Fibroblast of mammary gland (primary cell): ENCODE measurements at regions not wholly inside any gene's neighbourhood (a gene's known extent, or its start where the extent isn't known, plus 50 kb on each side); places are given as distances from the start of the nearest gene placed in this dataset.

Experiments used
- DNase-seq: peaks from one replicate; pipeline ENCODE4 v3.0.0-alpha.2; 2010; ENCODE audit warnings: low read depth
- H3K4me3 ChIP-seq: 2 replicates; pipeline ENCODE4 v1.5.1; 2011; ENCODE audit warnings: low read depth, mild to moderate bottlenecking, low read length, moderate library complexity; ENCODE audit not compliant: control insufficient read depth
- TF ChIP-seq, protein P1 (sequence below): conservative IDR thresholded peaks from 2 replicates; pipeline ENCODE4 v1.5.1; 2011; ENCODE audit warnings: low read depth, low read length, inconsistent platforms; ENCODE audit not compliant: control insufficient read depth, insufficient read depth

DNA sequence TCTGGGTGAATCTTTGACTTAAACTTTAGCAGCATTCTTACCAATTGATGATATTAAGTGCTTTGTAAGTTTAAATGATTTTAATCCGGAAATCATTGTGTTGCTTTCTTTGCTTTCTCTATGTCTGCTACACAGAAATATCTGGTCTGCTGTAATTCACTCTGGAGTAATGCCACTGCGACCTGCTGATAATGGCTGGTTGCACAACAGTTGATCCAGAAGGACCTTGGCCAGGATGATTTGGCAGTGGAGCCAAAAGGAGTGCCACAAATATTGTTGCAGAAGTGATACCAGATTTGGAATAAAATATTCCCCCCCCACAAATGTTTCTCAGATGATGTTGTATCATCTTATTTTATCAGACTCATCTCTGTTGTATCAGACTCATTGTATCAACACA is 2063.9 kb downstream of the MRPL39 start:
- no peak overlapping the region for H3K4me3 ChIP-seq
- DNase-seq, result no peak
- TF ChIP-seq, protein P1, sequence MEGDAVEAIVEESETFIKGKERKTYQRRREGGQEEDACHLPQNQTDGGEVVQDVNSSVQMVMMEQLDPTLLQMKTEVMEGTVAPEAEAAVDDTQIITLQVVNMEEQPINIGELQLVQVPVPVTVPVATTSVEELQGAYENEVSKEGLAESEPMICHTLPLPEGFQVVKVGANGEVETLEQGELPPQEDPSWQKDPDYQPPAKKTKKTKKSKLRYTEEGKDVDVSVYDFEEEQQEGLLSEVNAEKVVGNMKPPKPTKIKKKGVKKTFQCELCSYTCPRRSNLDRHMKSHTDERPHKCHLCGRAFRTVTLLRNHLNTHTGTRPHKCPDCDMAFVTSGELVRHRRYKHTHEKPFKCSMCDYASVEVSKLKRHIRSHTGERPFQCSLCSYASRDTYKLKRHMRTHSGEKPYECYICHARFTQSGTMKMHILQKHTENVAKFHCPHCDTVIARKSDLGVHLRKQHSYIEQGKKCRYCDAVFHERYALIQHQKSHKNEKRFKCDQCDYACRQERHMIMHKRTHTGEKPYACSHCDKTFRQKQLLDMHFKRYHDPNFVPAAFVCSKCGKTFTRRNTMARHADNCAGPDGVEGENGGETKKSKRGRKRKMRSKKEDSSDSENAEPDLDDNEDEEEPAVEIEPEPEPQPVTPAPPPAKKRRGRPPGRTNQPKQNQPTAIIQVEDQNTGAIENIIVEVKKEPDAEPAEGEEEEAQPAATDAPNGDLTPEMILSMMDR, result no peak

DNA sequence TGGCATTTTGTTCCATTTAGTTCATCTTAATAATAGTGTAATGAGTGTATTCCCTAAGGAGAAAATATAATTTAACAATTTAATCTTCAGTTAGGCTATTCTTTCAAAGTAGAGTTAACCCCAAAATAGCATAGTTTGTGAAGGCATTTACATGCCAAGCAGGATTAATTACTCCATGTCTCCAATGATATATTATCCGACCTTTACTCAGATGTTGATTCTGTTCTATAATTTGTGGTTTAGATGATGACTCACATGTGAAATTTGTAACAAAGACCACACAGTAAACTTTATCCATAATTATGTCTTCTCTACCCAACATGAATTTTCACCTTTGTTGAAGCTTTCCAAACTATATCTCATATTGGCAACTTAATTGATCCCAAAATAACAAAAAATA is 2065.2 kb downstream of the MRPL39 start:
- no peak for DNase-seq

DNA sequence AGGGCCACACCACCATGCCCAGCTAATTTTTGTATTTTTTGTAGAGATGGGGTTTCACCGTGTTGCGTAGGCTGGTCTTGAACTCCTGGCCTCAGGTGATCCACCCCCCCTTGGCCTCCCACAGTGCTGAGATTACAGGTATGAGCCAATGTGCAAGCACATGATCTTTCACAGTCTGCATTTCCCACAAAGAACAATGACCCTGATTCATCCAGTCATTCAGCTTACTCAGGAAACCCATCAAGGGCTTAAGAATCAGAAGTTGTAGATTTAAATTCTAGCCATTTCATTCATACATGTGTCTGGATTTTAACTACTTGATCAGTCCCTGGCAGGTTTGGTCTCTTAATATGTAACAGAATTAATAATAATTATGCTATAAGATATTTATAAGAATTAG is 2065.7 kb downstream of the MRPL39 start:
- H3K4me3 ChIP-seq, result no peak overlapping the region
- DNase-seq, result peak; percentile 0
- TF ChIP-seq, protein P1, result no peak

More for the DNA sequence above, 2065.2 kb downstream of the MRPL39 start:
- TF ChIP-seq, protein P1, result no peak
- no peak overlapping the region for H3K4me3 ChIP-seq

DNA sequence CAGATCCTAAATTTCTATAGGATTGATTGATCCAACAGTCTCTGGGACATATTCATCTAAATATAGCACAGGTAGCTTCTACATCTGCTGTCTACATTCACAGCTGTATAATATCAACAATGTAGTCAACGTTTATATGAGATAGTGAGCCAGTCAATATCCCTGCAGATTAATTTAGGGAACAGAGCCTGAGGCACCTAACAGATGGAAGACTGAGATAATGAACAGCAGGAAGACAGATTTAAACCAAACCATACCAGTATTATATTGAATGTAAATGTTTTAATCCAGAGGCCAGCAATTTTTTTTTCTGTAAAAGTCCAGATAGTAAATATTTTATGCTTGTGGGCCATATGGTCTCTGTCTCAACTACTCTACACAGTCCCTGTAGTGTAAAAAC is 2072.4 kb downstream of the MRPL39 start:
- H3K4me3 ChIP-seq, result no peak overlapping the region
- TF ChIP-seq, protein P1, result no peak
- DNase-seq, result no peak

DNA sequence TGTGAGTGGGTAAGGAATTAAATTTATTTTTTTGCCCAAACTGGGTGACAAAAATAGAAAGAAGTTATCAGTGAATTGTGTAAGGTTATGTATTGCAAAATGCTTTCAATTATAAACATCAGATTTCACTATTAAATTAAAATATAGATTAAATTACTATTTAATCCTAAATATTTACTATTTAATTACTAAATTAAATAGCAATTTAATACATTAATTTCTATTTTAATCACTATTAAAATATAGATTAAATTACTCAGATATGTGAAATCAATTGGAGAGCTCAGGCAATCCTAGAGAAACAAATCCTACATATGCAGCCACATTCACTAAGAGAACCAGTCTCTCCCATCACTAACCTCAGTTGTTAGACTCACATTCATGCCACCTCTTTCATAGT is 2075.8 kb downstream of the MRPL39 start:
- no peak for DNase-seq
- TF ChIP-seq, protein P1, result no peak
- no peak overlapping the region for H3K4me3 ChIP-seq

DNA sequence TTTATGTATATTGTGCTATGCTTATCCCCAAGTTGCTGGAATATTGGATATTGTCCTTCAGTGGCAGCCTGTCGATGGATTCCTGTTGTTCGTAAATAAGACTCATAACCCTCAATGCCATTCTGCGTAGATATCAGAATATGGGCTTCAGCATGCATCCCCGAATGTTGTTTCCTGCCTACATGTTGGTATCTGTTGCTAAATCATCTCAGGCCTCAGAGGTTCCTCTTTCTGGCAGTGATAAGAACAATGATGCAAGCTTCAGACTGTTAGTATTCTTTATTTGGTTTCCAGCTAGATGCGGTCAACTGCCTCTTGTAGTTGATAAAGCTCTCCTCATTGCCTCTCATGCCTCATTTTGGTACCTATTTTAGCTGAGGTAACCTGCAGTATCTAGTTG is 2082.6 kb downstream of the MRPL39 start:
- no peak overlapping the region for H3K4me3 ChIP-seq
- TF ChIP-seq, protein P1, result no peak
- DNase-seq, result no peak

DNA sequence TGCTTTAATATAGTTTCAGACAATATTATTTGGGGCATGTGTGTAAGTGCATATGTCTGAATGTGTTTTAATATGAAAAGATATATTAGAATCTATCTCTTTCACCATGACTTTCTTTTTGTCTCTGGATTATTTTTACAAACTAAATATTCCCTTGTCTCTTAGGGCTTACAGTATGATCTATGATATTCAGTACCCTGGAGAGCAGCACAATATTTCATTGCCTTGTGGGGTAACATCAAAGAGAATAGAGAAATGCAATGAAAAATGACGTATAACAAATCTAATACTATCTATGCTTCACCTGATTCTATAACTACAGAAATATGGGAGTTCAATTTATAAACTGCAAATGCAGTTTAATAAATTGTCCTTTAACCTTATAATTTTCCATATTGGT is 2084.5 kb downstream of the MRPL39 start:
- DNase-seq, result no peak
- H3K4me3 ChIP-seq, result no peak overlapping the region
- TF ChIP-seq, protein P1, result no peak
